Midbrain (tissue), 1 donor: ENCODE measurements at regions not wholly inside any gene's neighbourhood (a gene's known extent, or its start where the extent isn't known, plus 50 kb on each side); places are given as distances from the start of the nearest gene placed in this dataset.
A peak's percentile ranks its signal among the peaks of the same experiment; 100 is the strongest.

Source experiments
- DNase-seq: peaks from one replicate; lab custom pipeline; 2025; lab: John Stamatoyannopoulos, UW

DNA sequence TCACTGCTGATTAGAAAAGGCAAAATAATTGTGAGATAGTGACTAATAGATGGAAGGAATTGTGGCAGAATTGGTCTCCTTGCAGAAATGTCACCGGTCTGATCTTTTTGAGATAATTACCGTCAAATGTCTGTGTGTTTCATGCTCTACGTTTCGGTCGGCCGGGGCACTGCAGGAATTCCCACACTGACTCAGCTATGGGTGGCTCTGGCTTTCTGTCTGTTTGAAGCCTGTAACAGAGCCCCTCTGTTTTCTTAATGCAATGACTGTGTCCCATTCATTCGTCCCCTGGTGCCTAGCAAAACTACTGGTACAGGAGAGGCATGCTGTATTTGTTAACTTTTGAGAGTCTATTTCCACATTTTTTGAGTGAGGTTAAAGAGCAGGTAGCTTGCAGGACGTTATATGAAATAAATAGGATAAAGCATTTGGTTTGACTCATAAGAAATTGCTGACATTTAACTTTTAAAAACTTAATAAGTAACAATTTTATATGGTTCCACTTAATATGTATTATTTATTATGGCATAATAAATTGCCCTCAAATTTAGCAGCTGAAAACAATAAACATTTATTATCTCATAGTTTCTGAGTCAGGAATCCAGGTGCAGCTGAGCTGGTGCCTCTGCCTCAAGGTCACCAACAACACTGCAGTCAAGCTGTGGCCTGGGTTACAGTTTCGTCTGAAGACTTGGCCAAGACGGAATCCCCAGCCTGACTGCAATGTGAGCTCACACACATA is 53.3 kb upstream of the CTBP2 start:
- peak; percentile 5 for DNase-seq

DNA sequence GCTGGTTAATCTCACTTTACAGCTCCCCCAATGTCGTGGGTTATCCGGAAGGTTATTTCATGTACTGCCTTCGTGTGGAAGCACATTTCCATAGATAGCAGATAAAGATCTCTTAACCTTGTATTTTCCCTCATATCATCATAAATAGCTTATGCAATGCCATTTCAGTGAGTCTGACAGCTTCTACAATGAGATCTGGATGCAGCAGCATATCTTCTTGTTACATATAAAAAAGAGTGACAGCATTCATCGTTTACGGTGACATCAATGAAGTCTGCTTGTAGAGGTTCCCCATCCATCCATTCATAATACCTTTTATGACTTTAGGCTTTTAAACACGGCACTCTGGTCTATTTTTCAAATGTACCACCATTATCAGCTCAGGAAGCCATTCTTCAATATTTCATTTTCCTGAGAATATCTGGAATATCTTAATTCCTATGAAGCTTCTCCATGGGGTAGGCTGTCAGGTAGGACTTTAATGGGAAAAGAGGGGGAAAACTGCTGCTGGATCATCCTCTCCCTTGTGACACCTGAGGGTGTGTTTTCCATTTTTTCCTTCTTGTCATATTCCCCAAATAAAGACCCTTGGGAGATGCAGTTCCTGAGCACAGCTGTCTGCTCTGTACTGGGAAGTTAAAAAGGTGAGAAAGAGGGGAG is 51.9 kb upstream of the CTBP2 start:
- DNase-seq, result no peak
